SIG-M5 treated with dmso at 0.1 percent for 504 hours (cell line): ENCODE measurements at regions not wholly inside any gene's neighbourhood (a gene's known extent, or its start where the extent isn't known, plus 50 kb on each side); places are given as distances from the start of the nearest gene placed in this dataset.
"Not testable (repeated sequence)": the region's sequence is repeated elsewhere in the genome, so short reads cannot be mapped to it uniquely, and the experiment has no call there.

Experiments
- DNase-seq: peaks from one replicate; lab custom pipeline; 2025; ENCODE audit not compliant: unreplicated experiment; lab: John Stamatoyannopoulos, UW

GRCh38 chr3:86794361-86795065 lies 196.4 kb downstream of the VGLL3 start:
- no peak for DNase-seq

- DNase-seq, result no peak
These were observed 197.2 kb downstream of the VGLL3 start for GRCh38 chr3:86793786-86794185.

- no peak for DNase-seq
These were observed 198.6 kb downstream of the VGLL3 start for GRCh38 chr3:86792316-86792715.

- DNase-seq, result no peak
These were observed 199.9 kb downstream of the VGLL3 start for GRCh38 chr3:86790884-86791549.

GRCh38 chr3:86788371-86788770 lies 202.6 kb downstream of the VGLL3 start:
- DNase-seq, result no peak

- no peak for DNase-seq
These were observed 203.9 kb downstream of the VGLL3 start for GRCh38 chr3:86787091-86787490.

GRCh38 chr3:86785386-86785785 lies 205.6 kb downstream of the VGLL3 start:
- DNase-seq, result peak; percentile 19

- no peak for DNase-seq
These were observed 208.1 kb downstream of the VGLL3 start for GRCh38 chr3:86782866-86783265.

GRCh38 chr3:86782286-86782685 lies 208.7 kb downstream of the VGLL3 start:
- no peak for DNase-seq

GRCh38 chr3:86774082-86774691 lies 216.8 kb downstream of the VGLL3 start:
- peak; percentile 50 for DNase-seq

- no peak for DNase-seq
These were observed 218.2 kb downstream of the VGLL3 start for GRCh38 chr3:86772699-86773098.

- DNase-seq, result no peak
These were observed 219.0 kb downstream of the VGLL3 start for GRCh38 chr3:86771741-86772512.

- no peak for DNase-seq
These were observed 224.6 kb downstream of the VGLL3 start for GRCh38 chr3:86766331-86766730.

- DNase-seq, result not testable (repeated sequence)
These were observed 233.4 kb downstream of the VGLL3 start for GRCh38 chr3:86757322-86758179.

GRCh38 chr3:86748015-86748414 lies 242.9 kb downstream of the VGLL3 start:
- DNase-seq, result no peak

- DNase-seq, result no peak
These were observed 246.9 kb downstream of the VGLL3 start for GRCh38 chr3:86744051-86744450.

GRCh38 chr3:86743233-86743632 lies 247.7 kb downstream of the VGLL3 start:
- DNase-seq, result no peak

- DNase-seq, result no peak
These were observed 250.2 kb downstream of the VGLL3 start for GRCh38 chr3:86740751-86741150.

GRCh38 chr3:86739244-86739643 lies 251.7 kb downstream of the VGLL3 start:
- no peak for DNase-seq

GRCh38 chr3:86738684-86739083 lies 252.3 kb downstream of the VGLL3 start:
- no peak for DNase-seq

GRCh38 chr3:86737517-86737916 lies 253.4 kb downstream of the VGLL3 start:
- DNase-seq, result no peak
